ENCODE measurements at regions not wholly inside any gene's neighbourhood (a gene's known extent, or its start where the extent isn't known, plus 50 kb on each side); places are given as distances from the start of the nearest gene placed in this dataset.

- no peaks in the 10 kb centered on the region for H3K9me3 ChIP-seq (ENCODE audit: control insufficient read depth, low read length)
- H3K4me1 ChIP-seq = no peaks in the 10 kb centered on the region
- H3K79me2 ChIP-seq = no peaks in the 10 kb centered on the region
- no peaks in the 10 kb centered on the region for H3K27me3 ChIP-seq (ENCODE audit: control insufficient read depth, insufficient read depth, low read length)
- H3K4me2 ChIP-seq (ENCODE audit: low read length) = no peak overlapping the region
- no peak overlapping the region for H3K9ac ChIP-seq
- no peak overlapping the region for H2AFZ ChIP-seq
- H3K4me3 ChIP-seq (ENCODE audit: low read depth, low read length) = no peak overlapping the region
- TF ChIP-seq, protein P1, sequence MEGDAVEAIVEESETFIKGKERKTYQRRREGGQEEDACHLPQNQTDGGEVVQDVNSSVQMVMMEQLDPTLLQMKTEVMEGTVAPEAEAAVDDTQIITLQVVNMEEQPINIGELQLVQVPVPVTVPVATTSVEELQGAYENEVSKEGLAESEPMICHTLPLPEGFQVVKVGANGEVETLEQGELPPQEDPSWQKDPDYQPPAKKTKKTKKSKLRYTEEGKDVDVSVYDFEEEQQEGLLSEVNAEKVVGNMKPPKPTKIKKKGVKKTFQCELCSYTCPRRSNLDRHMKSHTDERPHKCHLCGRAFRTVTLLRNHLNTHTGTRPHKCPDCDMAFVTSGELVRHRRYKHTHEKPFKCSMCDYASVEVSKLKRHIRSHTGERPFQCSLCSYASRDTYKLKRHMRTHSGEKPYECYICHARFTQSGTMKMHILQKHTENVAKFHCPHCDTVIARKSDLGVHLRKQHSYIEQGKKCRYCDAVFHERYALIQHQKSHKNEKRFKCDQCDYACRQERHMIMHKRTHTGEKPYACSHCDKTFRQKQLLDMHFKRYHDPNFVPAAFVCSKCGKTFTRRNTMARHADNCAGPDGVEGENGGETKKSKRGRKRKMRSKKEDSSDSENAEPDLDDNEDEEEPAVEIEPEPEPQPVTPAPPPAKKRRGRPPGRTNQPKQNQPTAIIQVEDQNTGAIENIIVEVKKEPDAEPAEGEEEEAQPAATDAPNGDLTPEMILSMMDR (IDR thresholded peaks at IDR 0.05) = no peak
- no peak overlapping the region for H3K27ac ChIP-seq
- no peaks in the 10 kb centered on the region for H3K36me3 ChIP-seq (ENCODE audit: control insufficient read depth, insufficient read depth, low read length)
Measured at GRCh38 chr5:5080790-5081189, 59.3 kb upstream of the ADAMTS16 start.

DNA sequence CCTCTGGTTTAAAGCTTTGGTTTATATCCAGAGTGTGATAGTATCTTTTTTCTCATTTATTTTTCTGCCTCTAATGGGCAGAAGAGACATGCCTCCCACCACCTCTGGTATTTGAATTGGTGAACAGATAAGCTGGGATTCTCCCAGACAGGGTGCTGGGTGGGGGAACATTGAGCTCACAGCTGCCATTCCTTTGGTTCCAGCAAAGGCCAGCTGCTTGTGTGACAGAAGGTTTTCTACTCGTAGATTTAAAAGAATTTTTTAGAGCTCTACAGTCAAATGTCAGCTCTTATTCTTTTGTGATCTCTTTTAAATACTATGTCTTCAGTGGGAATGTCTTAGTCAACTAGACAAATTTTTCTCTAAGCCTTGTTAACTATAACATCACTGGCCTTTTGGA, 54.7 kb upstream of the ADAMTS16 start:
- Histone ChIP-seq H3K4me3 (ENCODE audit: low read depth, low read length) (no peak overlapping the region), H3K79me2 (no peaks in the 10 kb centered on the region), H2AFZ (no peak overlapping the region), H3K9me3 (ENCODE audit: control insufficient read depth, low read length) (no peaks in the 10 kb centered on the region), H3K27me3 (ENCODE audit: control insufficient read depth, insufficient read depth, low read length) (no peaks in the 10 kb centered on the region), H3K27ac (no peak overlapping the region), H3K4me1 (no peaks in the 10 kb centered on the region), H3K9ac (no peak overlapping the region), H3K4me2 (ENCODE audit: low read length) (no peak overlapping the region), H3K36me3 (ENCODE audit: control insufficient read depth, insufficient read depth, low read length) (no peaks in the 10 kb centered on the region)
- TF ChIP-seq, protein P1 (IDR thresholded peaks at IDR 0.05) = no peak

DNA sequence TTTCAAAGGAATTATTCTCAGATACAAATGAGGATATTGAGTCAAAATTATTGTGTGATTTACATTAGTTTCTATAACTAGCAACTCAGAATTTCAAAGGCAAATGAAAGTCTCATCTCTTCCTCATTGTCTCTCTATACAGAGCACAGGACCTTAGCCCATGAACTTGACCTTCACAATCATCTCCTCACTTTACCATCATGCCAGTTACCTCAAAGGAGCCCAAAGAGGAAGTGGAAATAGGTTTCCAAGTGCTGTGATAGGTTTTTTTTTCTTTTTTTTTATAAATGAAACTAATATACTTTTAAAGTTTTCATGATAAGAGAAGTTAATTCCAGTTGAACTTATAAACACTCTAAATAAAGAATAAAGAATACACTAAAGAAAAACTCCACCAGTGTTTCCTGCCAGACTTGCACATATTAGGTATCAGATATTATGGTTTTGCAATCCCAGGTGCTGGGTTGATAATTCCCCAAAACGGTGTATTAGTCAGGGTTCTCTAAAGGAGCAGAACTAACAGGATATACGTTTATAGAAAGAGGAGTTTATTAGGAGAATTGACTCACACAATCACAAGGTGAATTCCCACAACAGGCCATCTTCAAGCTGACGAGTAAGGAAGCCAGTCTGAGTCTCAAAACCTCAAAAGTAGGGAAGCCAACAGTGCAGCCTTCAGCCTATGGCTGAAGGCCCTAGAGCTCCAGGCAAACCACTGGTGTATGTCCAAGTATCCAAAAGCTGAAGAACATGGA, 50.1 kb upstream of the ADAMTS16 start:
- Histone ChIP-seq H3K36me3 (ENCODE audit: control insufficient read depth, insufficient read depth, low read length) (no peaks in the 10 kb centered on the region), H3K4me3 (ENCODE audit: low read depth, low read length) (no peak overlapping the region), H3K9me3 (ENCODE audit: control insufficient read depth, low read length) (no peaks in the 10 kb centered on the region), H3K27me3 (ENCODE audit: control insufficient read depth, insufficient read depth, low read length) (no peaks in the 10 kb centered on the region), H3K27ac (no peak overlapping the region), H3K9ac (no peak overlapping the region), H3K4me1 (no peaks in the 10 kb centered on the region), H3K79me2 (no peaks in the 10 kb centered on the region), H2AFZ (no peak overlapping the region), H3K4me2 (ENCODE audit: low read length) (no peak overlapping the region)
- TF ChIP-seq, protein P1 (IDR thresholded peaks at IDR 0.05) = no peak
